ENCODE measurements at regions not wholly inside any gene's neighbourhood (a gene's known extent, or its start where the extent isn't known, plus 50 kb on each side); places are given as distances from the start of the nearest gene placed in this dataset.
"Not testable (repeated sequence)": the region's sequence is repeated elsewhere in the genome, so short reads cannot be mapped to it uniquely, and the experiment has no call there.

DNA sequence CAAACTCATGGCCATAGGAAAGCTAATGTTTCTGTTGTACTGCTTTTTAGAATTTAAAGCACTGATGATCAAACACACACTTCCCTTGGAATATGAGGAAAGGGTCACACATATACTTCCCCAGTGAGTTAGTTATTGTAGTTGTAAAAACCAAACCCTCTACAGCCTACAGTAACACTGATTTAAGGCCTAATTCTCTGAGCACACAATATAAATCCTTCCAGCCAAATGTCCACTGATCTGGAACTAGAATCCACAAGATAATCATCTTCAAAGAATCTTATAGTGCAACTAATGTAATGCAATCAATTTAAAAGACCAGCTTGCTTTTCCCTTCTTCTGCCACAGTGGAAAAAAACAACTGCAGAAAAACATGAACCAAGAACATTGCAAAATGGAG is 219.3 kb downstream of the CAAP1 start:
- TF ChIP-seq CTCF (IDR thresholded peaks at IDR 0.05) = no peak
- Histone ChIP-seq H3K27me3 (no peaks in the 10 kb centered on the region), H3K4me1 (no peaks in the 10 kb centered on the region), H3K4me3 (no peak overlapping the region), H3K9me3 (no peaks in the 10 kb centered on the region), H3K27ac (no peak overlapping the region), H3K36me3 (no peaks in the 10 kb centered on the region)
- ATAC-seq = no peak
- intact Hi-C loops (cut with DNase I) = no loop called here
- no peak for FAIRE-seq
- no peak for DNase-seq

DNA sequence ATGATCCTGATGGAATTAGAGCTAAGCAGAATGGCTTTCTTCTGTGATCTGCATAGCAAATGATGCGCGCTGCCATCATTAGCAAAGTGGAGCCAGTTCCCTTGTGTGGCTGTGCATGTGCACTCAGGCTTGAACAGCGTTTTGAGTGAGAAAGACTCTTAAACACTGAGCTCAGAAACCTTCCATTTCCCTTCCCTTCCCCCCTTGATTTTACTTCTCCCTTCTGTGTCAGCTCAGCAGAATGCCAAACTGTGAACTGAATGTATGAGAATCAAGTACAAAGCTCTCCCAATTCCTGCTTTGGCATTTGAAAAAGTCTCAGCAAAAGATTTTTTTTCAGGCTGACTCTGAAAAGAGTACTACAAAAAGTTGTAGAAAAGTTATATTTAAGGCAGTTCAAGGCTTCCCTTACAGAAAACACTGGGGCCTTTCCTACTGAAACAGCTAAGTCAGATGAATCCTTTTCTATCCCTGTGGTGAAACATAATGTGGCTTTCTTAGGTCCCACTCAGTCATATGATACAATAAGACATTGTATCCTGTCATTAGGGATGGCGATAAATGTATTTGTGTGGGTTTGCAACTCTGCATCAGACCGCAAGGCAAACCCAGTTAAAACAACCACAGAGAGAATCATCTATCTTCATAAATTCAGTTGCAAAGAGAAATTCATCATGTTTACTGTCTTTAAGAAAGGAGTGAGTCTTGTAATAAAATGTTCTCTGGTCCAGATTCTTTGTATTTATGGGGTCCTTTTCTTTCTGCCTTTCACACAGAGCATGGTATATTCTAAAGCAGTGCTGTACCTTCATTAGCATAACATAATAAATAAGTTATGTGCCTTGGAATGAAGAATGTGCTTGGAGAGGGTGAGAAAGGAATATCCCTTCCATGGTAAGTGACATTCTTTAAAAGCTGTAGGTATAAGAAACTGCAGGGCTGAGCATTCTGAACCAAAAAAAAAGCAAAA is 222.6 kb downstream of the CAAP1 start:
- Histone ChIP-seq H3K4me3 (no peak overlapping the region), H3K27me3 (no peaks in the 10 kb centered on the region), H3K4me1 (no peaks in the 10 kb centered on the region), H3K36me3 (no peaks in the 10 kb centered on the region), H3K27ac (no peak overlapping the region), H3K9me3 (no peaks in the 10 kb centered on the region)
- no peak for TF ChIP-seq CTCF (IDR thresholded peaks at IDR 0.05)
- DNase-seq (no peak), ATAC-seq (no peak), FAIRE-seq (no peak)
- WGBS, 2 donors = 59% methylated on average over 5 of the region's 5 CpGs
- intact Hi-C loops (cut with DNase I) = no loop called here

DNA sequence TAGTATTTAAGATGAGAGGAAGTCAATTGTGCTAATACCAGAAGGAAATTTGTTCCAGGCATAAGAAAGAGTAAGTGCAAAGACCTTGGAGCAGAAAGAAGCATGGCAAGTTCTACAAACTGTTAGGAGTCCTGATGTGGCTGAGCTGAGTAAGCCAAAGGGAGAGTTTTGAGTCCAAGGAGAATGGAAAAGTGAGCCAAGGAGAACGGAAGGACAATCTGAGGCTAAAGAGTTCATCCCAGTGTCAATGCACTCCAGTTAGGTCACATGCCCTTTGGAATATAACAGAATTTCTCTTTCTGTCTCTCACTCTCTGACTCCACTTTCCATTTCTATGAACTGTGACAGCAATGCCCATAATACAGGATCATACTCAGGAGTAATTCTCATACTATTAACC is 224.7 kb downstream of the CAAP1 start:
- DNase-seq (no peak), ATAC-seq (no peak), FAIRE-seq (no peak)
- WGBS, 2 donors = 38 to 62% methylated on average over 1 of the region's 1 CpG
- Histone ChIP-seq H3K27me3 (no peaks in the 10 kb centered on the region), H3K36me3 (no peaks in the 10 kb centered on the region), H3K27ac (no peak overlapping the region), H3K4me3 (no peak overlapping the region), H3K4me1 (no peaks in the 10 kb centered on the region), H3K9me3 (no peaks in the 10 kb centered on the region)
- TF ChIP-seq CTCF (IDR thresholded peaks at IDR 0.05) = no peak
- intact Hi-C loops (cut with DNase I) = no loop called here

- Histone ChIP-seq H3K9me3 (no peaks in the 10 kb centered on the region), H3K27ac (no peak overlapping the region), H3K4me1 (no peaks in the 10 kb centered on the region), H3K4me3 (no peak overlapping the region), H3K27me3 (no peaks in the 10 kb centered on the region), H3K36me3 (no peaks in the 10 kb centered on the region)
- ATAC-seq (no peak), DNase-seq (no peak), FAIRE-seq (no peak)
- WGBS, 2 donors = 43 to 44% methylated on average over 3 of the region's 3 CpGs
- intact Hi-C loops (cut with DNase I) = no loop called here
- no peak for TF ChIP-seq CTCF (IDR thresholded peaks at IDR 0.05)
These were observed 226.9 kb downstream of the CAAP1 start for GRCh38 chr9:26665666-26666065.

DNA sequence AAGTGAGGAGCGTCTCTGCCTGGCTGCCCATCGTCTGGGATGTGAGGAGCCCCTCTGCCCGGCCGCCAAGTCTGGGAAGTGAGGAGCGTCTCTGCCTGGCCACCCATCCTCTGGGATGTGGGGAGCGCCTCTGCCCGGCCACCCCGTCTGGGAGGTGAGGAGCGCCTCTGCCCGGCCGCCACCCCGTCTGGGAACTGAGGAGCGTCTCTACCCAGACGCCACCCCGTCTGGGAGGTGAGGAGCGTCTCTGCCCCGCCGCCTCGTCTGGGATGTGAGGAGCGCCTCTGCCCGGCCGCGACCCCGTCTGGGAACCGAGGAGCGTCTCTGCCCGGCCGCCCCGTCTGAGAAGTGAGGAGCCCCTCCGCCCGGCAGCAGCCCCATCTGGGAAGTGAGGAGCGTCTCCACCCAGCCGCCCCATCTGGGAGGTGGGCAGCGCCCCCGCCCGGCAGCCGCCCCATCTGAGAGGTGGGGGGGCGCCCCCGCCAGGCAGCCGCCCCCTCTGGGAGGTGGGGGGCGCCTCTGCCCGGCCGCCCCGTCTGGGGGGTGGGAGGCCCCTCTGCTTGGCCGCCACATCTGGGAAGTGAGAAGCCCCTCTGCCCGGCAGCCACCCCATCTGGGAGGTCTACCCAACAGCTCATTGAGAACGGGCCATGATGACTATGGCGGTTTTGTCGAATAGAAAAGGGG is 228.4 kb downstream of the CAAP1 start:
- peak in 1 of 6 donors; percentile 48 for DNase-seq
- FAIRE-seq; H3K27me3 ChIP-seq; H3K4me1 ChIP-seq; intact Hi-C loops (cut with DNase I); ATAC-seq; H3K4me3 ChIP-seq; H3K9me3 ChIP-seq; H3K36me3 ChIP-seq; H3K27ac ChIP-seq: not testable (repeated sequence)
- 89 to 90% methylated on average over 32 to 49 of the region's 49 CpGs for WGBS, 2 donors

All from pancreas (tissue), 10 donors.